ENCODE measurements at regions not wholly inside any gene's neighbourhood (a gene's known extent, or its start where the extent isn't known, plus 50 kb on each side); places are given as distances from the start of the nearest gene placed in this dataset.

DNA sequence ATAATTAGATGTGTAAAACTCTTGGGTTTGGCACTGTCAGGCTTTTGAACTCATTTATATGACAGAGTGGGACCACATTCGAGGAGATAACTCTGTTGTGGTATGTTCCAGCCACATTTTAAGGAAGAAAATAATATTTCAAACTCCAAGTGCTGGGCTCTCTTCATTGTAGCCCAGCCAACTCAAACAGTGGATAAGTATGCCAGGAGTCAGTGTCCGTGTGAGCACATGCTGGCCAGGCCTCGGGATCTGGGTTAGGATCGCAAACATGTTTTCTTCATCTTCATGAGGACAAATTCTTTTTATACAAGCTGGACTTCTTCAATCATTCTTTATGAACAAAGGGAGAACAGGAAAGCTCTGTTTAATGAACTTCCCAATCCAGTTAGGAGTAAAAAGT, 497.5 kb downstream of the MAFB start:
- DNase-seq: no peak
- ChIA-PET POLR2A (no interaction called here), CTCF (no interaction called here)
- H3K4me1 Mint-ChIP-seq (ENCODE audit: low read depth): no peaks in the 10 kb centered on the region
- H3K27ac Mint-ChIP-seq: no peak overlapping the region
- peaks cover 6% of the 10 kb centered on the region for H3K27me3 Mint-ChIP-seq
- no peaks in the 10 kb centered on the region for H3K9me3 Mint-ChIP-seq
- H3K4me3 Mint-ChIP-seq: no peak overlapping the region
- intact Hi-C loops (cut with micrococcal nuclease): no loop called here
- TF ChIP-seq, protein P1, sequence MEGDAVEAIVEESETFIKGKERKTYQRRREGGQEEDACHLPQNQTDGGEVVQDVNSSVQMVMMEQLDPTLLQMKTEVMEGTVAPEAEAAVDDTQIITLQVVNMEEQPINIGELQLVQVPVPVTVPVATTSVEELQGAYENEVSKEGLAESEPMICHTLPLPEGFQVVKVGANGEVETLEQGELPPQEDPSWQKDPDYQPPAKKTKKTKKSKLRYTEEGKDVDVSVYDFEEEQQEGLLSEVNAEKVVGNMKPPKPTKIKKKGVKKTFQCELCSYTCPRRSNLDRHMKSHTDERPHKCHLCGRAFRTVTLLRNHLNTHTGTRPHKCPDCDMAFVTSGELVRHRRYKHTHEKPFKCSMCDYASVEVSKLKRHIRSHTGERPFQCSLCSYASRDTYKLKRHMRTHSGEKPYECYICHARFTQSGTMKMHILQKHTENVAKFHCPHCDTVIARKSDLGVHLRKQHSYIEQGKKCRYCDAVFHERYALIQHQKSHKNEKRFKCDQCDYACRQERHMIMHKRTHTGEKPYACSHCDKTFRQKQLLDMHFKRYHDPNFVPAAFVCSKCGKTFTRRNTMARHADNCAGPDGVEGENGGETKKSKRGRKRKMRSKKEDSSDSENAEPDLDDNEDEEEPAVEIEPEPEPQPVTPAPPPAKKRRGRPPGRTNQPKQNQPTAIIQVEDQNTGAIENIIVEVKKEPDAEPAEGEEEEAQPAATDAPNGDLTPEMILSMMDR (IDR thresholded peaks at IDR 0.05): no peak
- no peaks in the 10 kb centered on the region for H3K36me3 Mint-ChIP-seq (ENCODE audit: low read depth)
- ATAC-seq: no peak

DNA sequence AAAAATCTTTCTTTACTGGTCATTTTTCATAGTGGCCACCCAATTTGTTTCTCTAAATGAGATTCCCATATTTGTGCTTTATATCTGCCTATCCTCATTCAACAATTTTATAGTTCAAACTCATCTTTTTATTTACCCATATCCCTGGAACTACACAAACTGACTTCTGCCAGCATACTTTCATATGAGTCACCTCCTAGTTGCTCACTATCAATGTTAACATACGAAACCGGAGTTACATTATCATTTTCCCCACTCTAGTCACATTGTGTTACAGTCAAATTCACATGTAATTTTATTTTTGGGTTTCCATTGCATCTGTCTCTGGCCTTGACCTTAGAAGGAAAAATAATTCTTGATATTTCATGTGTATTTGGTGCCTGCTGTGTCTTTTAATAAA, 499.4 kb downstream of the MAFB start:
- H3K4me3 Mint-ChIP-seq: no peak overlapping the region
- ChIA-PET CTCF (no interaction called here), POLR2A (no interaction called here)
- DNase-seq (no peak), ATAC-seq (no peak)
- H3K4me1 Mint-ChIP-seq (ENCODE audit: low read depth): no peaks in the 10 kb centered on the region
- intact Hi-C loops (cut with micrococcal nuclease): no loop called here
- no peak overlapping the region for H3K27ac Mint-ChIP-seq
- H3K9me3 Mint-ChIP-seq: no peaks in the 10 kb centered on the region
- TF ChIP-seq, protein P1 (IDR thresholded peaks at IDR 0.05): no peak
- H3K27me3 Mint-ChIP-seq: peaks cover 6% of the 10 kb centered on the region
- no peaks in the 10 kb centered on the region for H3K36me3 Mint-ChIP-seq (ENCODE audit: low read depth)

DNA sequence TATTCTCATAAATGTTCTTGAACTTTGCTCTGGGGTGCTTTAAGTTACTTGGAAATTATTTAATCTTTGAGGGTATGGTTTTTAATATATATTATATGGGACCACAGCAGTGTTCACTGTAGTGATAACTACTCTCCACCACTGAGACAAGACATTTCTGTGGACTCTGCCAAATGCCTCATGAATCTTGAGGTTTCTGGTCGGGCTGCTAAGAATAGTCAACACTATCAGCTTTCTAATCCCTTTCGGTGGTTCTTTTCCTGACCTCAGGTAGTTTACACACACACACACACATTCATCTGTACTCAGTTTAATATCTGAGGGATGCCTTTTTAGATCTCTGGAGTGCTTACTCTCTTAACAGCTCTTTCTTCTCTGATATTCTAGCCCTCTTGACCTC, 500.7 kb downstream of the MAFB start:
- H3K9me3 Mint-ChIP-seq: no peaks in the 10 kb centered on the region
- intact Hi-C loops (cut with micrococcal nuclease): no loop called here
- no peak overlapping the region for H3K4me3 Mint-ChIP-seq
- H3K4me1 Mint-ChIP-seq (ENCODE audit: low read depth): no peaks in the 10 kb centered on the region
- H3K27ac Mint-ChIP-seq: no peak overlapping the region
- TF ChIP-seq, protein P1 (IDR thresholded peaks at IDR 0.05): no peak
- H3K27me3 Mint-ChIP-seq: peaks cover 5% of the 10 kb centered on the region
- CTCF ChIA-PET: interaction anchor here (1.4 kb wide), 1 partner anchor 9 kb away, joined by 3 read pairs; no protein-coding TSS in a partner anchor
- no peak for DNase-seq
- no peaks in the 10 kb centered on the region for H3K36me3 Mint-ChIP-seq (ENCODE audit: low read depth)
- POLR2A ChIA-PET: no interaction called here
- no peak for ATAC-seq

DNA sequence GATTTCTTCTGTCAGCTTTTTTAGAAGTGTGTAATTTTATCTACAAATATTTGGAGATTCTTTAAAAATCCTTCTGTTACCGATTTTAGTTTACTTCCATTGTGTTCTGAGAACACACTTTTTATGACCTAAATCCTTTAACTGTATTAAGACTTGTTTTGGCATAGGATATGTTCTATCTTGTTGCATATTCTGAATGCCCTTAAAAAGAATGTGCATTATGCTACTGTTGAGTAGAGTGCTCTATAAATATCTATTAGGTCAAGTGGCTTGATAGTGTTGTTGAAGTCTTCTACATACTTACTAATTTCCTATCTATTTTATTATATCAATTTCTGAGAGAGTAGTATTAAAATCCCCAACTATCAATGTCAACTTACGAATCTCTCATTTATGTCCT, 502.2 kb downstream of the MAFB start:
- intact Hi-C loops (cut with micrococcal nuclease): no loop called here
- H3K4me1 Mint-ChIP-seq (ENCODE audit: low read depth): no peaks in the 10 kb centered on the region
- ChIA-PET CTCF (no interaction called here), POLR2A (no interaction called here)
- no peak overlapping the region for H3K4me3 Mint-ChIP-seq
- peaks cover 4% of the 10 kb centered on the region for H3K27me3 Mint-ChIP-seq
- DNase-seq (no peak), ATAC-seq (no peak)
- TF ChIP-seq, protein P1 (IDR thresholded peaks at IDR 0.05): no peak
- no peaks in the 10 kb centered on the region for H3K36me3 Mint-ChIP-seq (ENCODE audit: low read depth)
- no peaks in the 10 kb centered on the region for H3K9me3 Mint-ChIP-seq
- no peak overlapping the region for H3K27ac Mint-ChIP-seq

DNA sequence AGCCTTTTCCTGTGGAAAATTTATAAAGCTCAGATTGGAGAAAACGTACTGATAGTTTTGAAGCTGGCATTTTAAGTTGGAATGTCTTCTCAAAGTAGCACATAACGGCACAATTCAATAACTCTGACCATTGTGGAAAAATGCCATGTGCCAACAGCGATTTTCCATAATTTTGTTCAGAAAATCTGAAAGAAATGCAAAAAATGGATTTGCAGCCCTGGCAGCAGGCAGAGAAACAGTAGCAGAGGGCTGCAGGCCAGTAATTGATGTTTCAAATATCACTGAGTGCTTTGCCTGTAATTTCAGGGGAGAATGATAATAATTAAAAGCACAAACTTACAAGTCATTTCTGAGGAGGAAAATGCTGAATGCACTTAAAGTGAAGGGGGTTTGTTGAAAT, 507.4 kb downstream of the MAFB start:
- no peak for DNase-seq
- intact Hi-C loops (cut with micrococcal nuclease): no loop called here
- no peaks in the 10 kb centered on the region for H3K4me1 Mint-ChIP-seq (ENCODE audit: low read depth)
- no peak overlapping the region for H3K27ac Mint-ChIP-seq
- H3K27me3 Mint-ChIP-seq: no peaks in the 10 kb centered on the region
- no peak for ATAC-seq
- POLR2A ChIA-PET: no interaction called here
- no peaks in the 10 kb centered on the region for H3K36me3 Mint-ChIP-seq (ENCODE audit: low read depth)
- no peaks in the 10 kb centered on the region for H3K9me3 Mint-ChIP-seq
- CTCF ChIA-PET: no interaction called here
- no peak overlapping the region for H3K4me3 Mint-ChIP-seq
- TF ChIP-seq, protein P1 (IDR thresholded peaks at IDR 0.05): no peak

All from activated CD8-positive, alpha-beta T cell treated with anti-CD3 and anti-CD28 coated beads for 36 hours (primary cell).